ENCODE measurements at regions not wholly inside any gene's neighbourhood (a gene's known extent, or its start where the extent isn't known, plus 50 kb on each side); places are given as distances from the start of the nearest gene placed in this dataset.

DNA sequence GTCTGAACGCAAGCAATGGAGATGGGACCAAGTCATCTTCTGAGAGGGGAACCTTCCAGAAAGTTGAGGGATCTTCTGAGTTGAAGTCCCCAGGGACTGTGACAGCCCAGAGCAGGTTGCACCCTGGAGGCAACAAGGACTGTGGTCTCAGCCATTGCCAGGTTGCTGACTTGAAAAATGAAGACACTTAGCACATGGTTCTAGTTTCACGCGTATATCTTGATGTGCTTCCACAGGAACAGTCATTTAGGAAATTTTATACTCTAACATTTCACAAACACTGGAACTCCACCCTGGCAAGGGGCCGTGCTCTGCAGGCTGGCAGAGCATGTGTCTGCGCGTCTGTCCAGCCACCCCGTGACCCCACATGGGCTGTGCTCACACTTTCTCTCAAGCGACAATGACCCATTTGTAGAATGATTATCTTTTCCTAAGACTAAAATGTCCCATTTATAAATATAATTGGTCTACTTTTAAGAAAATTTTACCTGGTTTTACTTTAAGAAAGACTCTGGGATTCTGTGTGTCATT, 157.0 kb downstream of the ERMARD start:
- Mint-ChIP-seq H3K36me3 (ENCODE audit: low read depth) (no peaks in the 10 kb centered on the region), H3K9me3 (no peaks in the 10 kb centered on the region)

DNA sequence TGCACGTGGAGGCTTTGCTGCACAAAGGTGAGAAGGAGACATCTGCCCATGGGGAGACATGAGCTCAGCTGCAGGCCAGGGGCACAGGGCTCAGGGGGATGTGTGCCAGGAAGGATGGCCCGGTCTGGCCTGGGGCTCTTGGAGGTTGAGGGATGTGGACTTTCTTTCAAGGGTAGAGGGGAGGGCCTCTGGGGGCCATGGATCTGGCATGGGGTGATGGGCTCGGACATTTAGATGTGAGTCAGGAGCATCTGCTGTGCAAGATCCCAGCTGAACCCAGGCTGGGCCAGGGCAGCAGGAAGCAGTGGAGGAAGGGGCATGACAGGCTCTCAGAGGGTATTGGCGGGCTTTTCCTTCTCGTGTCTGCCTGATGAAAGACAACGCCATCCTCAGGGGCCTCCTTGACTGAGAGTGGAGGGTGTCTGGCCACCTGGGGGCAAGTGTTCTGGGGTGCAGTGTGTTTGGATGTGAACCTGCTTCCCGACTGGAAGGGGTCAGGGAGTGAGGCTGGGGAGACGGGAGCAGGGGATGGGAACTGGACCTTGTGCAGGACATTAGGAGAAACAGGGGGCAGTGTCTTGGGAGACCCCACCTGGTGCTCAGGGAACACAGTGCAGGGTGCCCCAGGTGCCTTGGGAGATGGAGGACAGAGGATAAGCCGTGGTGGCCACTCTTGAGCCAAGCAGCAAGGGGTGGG, 156.1 kb downstream of the ERMARD start:
- no peak overlapping the region for H3K27ac Mint-ChIP-seq
- peaks cover under 1% of the 10 kb centered on the region for H3K4me1 Mint-ChIP-seq (ENCODE audit: low read depth)
- peaks cover 6% of the 10 kb centered on the region for H3K27me3 Mint-ChIP-seq
- no peaks in the 10 kb centered on the region for H3K36me3 Mint-ChIP-seq (ENCODE audit: low read depth)
- H3K9me3 Mint-ChIP-seq, result no peaks in the 10 kb centered on the region
- no peak overlapping the region for H3K4me3 Mint-ChIP-seq

More for the DNA sequence above, 157.0 kb downstream of the ERMARD start:
- H3K27me3 Mint-ChIP-seq, result peaks cover 6% of the 10 kb centered on the region
- H3K4me1 Mint-ChIP-seq (ENCODE audit: low read depth), result peaks cover 8% of the 10 kb centered on the region
- no peak overlapping the region for H3K27ac Mint-ChIP-seq
- H3K4me3 Mint-ChIP-seq, result no peak overlapping the region

DNA sequence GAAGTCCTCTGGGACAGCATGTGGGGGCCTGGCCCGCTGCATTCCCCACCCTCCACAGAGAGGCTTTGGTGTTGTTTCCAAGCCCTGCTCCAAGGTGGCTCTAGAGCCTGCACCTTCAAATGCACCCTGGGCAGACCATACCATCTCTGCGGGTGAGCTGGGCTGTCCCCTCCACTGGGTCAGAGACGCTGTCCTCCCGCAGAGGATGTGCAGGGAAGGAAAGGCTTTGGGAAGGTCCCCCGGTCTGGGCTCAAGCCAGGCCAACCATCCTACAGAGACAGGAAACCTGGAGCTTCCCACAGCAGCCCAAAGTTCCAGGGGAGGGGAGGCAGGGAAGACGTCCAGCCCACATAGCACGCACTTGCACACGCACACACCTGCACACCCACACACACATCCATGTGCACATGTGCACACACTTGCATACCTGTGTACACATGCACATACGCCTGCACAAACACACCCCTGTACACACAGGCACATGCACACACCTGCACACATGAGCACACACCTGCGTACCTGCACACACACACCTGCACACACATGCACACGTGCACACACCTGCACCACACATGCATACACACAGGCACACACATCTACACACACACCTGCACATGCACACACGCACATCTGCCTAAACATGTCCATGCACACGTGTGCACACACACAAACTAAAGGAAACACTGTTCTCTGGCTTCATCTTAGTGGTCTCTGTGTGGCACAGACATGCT, 155.4 kb downstream of the ERMARD start:
- no peaks in the 10 kb centered on the region for H3K9me3 Mint-ChIP-seq
- H3K4me3 Mint-ChIP-seq, result no peak overlapping the region
- no peaks in the 10 kb centered on the region for H3K4me1 Mint-ChIP-seq (ENCODE audit: low read depth)
- H3K27me3 Mint-ChIP-seq, result peaks cover 6% of the 10 kb centered on the region
- H3K27ac Mint-ChIP-seq, result no peak overlapping the region
- no peaks in the 10 kb centered on the region for H3K36me3 Mint-ChIP-seq (ENCODE audit: low read depth)

DNA sequence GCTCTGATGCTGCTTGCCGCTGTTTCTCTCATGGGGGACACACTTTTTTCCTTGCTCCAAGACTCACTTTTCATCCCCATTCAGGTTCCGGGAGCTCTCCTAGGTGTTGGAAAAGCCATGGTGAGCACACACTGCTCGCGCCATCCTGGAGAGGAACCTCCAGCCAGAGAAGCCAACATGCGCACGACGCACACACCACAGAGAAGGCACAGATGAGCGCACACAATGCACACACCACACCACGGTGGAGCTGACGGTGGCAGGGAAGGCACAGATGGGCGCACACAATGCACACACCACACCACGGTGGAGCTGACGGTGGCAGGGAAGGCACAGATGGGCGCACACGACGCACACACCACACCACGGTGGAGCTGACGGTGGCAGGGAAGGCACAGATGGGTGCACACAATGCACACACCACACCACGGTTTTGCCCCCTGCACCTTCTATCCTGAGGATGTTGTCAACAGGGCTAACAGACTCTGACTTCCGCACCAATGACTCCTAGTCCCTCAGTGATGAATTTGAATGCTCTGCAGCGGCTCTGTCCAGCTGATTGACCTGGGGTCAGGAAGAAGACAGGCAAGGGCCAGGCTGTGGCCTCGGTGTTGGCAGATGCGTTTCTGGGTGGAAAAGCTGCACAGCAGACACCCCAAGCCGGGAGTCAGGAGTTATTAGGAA, 154.7 kb downstream of the ERMARD start:
- peaks cover 6% of the 10 kb centered on the region for H3K27me3 Mint-ChIP-seq
- H3K9me3 Mint-ChIP-seq, result no peaks in the 10 kb centered on the region
- H3K36me3 Mint-ChIP-seq (ENCODE audit: low read depth), result no peaks in the 10 kb centered on the region
- H3K4me3 Mint-ChIP-seq, result no peak overlapping the region
- H3K4me1 Mint-ChIP-seq (ENCODE audit: low read depth), result no peaks in the 10 kb centered on the region
- no peak overlapping the region for H3K27ac Mint-ChIP-seq

DNA sequence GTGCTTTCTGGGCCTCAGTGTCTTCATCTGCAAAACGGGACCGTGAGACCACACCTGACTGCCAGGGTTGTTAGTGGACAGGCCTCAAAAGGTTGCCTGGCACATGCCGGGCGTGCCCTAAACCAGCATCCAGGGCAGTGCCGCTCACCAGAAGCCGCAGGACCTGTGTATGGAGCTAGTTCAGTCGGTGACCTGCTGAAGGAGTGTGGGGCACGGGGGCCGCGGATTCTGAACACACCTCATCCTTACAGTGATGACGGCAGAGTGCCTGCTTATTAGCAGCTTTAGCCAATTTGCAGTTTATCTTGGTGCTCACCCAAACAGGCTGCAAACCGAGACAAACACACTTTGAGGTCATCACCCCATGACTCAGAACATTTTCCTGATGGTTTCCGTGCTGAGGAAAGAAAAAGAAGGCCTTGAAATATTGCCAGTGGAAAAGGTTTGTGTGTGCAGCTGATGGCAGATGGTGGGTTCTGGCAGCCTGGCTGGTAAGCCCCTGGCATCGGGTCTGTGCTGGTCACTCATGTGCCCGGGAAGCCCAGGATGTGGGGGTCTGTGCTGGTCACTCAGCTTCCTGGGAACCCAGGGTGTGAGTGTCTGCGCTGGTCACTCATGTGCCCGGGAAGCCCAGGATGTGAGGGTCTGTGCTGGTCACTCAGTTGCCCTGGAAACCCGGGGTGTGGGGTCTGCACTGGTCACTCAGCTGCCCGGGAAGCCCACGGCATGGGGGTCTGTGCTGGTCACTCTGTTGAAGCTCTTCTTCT, 153.8 kb downstream of the ERMARD start:
- H3K4me3 Mint-ChIP-seq, result no peak overlapping the region
- H3K36me3 Mint-ChIP-seq (ENCODE audit: low read depth), result no peaks in the 10 kb centered on the region
- peaks cover 6% of the 10 kb centered on the region for H3K27me3 Mint-ChIP-seq
- H3K9me3 Mint-ChIP-seq, result no peaks in the 10 kb centered on the region
- no peak overlapping the region for H3K27ac Mint-ChIP-seq
- H3K4me1 Mint-ChIP-seq (ENCODE audit: low read depth), result no peaks in the 10 kb centered on the region

DNA sequence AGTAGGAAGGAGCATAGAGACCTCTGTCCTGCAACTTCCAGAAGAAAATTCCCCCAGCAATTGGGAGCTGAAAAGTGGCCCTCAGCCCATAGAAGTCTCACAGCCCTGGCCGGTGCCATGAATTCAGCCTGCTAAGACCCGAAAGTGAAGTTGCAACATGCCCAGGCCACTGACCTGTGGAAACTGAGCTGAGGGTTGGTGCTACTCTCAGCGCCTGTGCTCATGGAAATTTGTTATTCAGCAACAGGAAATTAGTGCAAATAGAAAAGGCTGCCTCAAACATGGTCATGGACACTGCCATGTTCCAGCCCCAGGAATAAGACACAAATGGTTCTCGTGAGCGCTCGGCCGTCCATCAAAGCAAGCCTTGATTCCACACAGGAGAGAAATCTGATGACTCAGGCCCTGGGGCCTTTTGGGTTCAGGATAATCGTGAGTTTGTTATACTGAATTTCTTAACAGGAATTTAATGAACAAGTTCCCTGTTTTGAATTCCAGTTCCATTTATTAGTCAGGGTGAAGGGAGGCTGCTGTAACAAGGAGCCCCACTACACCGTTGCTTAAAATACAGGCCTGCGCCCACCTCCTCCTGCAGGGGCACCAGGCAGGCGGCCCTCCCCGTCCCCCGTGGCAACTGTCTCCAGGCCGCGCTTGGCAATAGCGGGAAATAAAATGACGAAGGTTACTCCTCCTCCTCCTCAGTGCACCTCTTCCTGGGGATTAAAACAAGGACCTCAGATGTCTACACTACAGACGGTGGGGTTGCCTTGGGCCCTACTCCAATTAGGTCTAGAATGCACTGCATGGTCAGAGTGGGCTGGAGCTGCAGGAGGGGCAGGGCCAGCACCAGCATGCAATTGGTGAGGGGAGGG, 152.9 kb downstream of the ERMARD start:
- no peaks in the 10 kb centered on the region for H3K36me3 Mint-ChIP-seq (ENCODE audit: low read depth)
- H3K4me1 Mint-ChIP-seq (ENCODE audit: low read depth), result no peaks in the 10 kb centered on the region
- H3K27me3 Mint-ChIP-seq, result peaks cover 3% of the 10 kb centered on the region
- no peaks in the 10 kb centered on the region for H3K9me3 Mint-ChIP-seq
- H3K4me3 Mint-ChIP-seq, result no peak overlapping the region
- H3K27ac Mint-ChIP-seq, result no peak overlapping the region

DNA sequence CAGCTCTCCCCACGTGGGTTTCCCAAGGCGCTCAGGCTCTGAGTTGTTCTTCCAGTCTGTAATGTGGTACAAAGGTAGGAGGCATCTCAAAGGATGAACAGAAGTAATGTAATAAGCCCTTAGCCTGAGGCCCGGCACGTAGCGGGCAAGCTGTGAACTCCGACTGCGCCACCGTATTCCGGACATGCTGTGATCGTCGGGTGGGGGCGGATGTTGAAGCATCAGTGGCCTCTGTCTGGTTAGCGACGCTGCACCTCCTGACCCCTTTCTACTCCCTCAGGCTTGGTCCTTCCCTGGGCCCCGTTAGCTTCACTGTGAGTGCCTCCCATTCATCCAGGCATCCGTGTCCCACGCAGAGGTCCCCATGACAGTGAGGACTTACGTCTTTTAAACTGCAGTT, 151.7 kb downstream of the ERMARD start:
- Mint-ChIP-seq H3K27ac (no peak overlapping the region), H3K4me1 (ENCODE audit: low read depth) (no peaks in the 10 kb centered on the region), H3K9me3 (no peaks in the 10 kb centered on the region), H3K4me3 (no peak overlapping the region), H3K36me3 (ENCODE audit: low read depth) (no peaks in the 10 kb centered on the region), H3K27me3 (peaks cover 7% of the 10 kb centered on the region)

DNA sequence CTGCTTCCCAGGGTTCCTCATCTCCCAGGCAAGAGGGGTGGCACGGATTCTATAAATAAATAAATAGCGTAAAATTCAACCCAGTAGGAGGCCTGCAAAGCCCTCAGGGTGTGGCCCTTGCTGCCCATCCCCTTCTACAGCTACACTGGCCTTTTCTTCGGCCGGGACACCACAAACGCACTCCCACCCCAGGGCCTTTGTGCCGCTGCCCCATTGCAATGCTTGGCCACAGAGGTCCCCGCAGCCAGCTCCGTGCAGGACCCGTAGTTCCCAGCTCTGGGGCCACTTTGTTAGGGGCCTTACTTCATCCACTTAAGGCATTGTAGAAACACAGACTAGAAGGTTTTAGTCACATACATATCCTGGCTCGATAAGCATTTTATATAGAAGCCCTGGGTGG, 151.2 kb downstream of the ERMARD start:
- no peaks in the 10 kb centered on the region for H3K36me3 Mint-ChIP-seq (ENCODE audit: low read depth)
- H3K27ac Mint-ChIP-seq, result no peak overlapping the region
- H3K4me1 Mint-ChIP-seq (ENCODE audit: low read depth), result no peaks in the 10 kb centered on the region
- H3K27me3 Mint-ChIP-seq, result peaks cover 7% of the 10 kb centered on the region
- H3K4me3 Mint-ChIP-seq, result no peak overlapping the region
- H3K9me3 Mint-ChIP-seq, result no peaks in the 10 kb centered on the region

DNA sequence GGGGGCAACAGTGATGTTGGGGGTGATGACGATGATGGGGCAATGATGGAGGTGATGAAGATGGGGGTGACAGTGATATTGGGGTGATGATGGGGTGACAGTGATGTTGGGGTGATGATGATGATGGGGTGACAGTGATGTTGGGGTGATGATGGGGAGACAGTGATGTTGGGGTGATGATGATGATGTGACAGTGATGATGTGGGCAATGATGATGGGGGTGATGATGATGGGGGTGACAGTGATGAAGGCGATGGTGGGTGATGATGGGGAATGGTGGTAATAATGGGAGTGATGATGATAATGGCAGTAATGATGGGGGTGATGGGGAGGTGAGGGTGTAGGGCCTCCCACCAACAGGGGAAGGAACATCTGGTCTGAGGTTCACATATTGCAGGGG, 150.6 kb downstream of the ERMARD start:
- H3K9me3 Mint-ChIP-seq, result no peaks in the 10 kb centered on the region
- H3K27ac Mint-ChIP-seq, result no peak overlapping the region
- no peaks in the 10 kb centered on the region for H3K4me1 Mint-ChIP-seq (ENCODE audit: low read depth)
- no peak overlapping the region for H3K4me3 Mint-ChIP-seq
- peaks cover 7% of the 10 kb centered on the region for H3K27me3 Mint-ChIP-seq
- H3K36me3 Mint-ChIP-seq (ENCODE audit: low read depth), result no peaks in the 10 kb centered on the region

DNA sequence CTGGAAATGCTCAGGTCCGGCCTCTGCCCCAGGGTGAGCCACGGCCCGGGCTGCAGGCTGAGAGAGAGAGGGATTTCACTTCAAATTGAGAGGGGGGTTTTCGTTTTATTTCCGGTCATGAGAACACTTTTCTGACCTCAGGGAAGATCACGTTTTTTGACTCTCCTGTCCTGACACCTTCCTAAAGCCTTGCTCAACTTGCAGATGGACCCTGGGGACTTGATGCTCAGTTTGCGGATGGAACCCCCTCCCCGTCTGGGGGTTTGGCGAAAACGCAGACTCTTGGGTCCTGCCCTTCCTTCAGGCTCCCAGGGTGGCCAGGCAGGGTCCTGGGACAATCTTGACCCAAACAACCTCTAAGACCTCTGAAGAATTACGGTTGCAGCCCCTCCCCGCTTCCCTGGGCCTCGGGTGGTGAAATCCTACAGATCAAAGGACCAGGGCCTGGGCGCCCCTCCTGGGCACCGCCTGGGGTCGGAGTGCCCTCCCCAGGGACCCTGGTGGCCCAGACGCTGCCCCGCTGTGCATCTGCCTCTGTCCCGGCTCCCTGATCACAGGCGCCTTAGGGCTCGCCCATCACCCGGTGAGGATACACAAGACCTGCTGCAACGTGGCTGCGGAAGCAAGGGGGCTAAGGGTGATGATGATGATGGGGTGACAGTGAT, 148.2 kb downstream of the ERMARD start:
- no peaks in the 10 kb centered on the region for H3K4me1 Mint-ChIP-seq (ENCODE audit: low read depth)
- H3K27me3 Mint-ChIP-seq, result peaks cover 4% of the 10 kb centered on the region
- no peak overlapping the region for H3K27ac Mint-ChIP-seq
- H3K9me3 Mint-ChIP-seq, result no peaks in the 10 kb centered on the region
- no peaks in the 10 kb centered on the region for H3K36me3 Mint-ChIP-seq (ENCODE audit: low read depth)
- no peak overlapping the region for H3K4me3 Mint-ChIP-seq

DNA sequence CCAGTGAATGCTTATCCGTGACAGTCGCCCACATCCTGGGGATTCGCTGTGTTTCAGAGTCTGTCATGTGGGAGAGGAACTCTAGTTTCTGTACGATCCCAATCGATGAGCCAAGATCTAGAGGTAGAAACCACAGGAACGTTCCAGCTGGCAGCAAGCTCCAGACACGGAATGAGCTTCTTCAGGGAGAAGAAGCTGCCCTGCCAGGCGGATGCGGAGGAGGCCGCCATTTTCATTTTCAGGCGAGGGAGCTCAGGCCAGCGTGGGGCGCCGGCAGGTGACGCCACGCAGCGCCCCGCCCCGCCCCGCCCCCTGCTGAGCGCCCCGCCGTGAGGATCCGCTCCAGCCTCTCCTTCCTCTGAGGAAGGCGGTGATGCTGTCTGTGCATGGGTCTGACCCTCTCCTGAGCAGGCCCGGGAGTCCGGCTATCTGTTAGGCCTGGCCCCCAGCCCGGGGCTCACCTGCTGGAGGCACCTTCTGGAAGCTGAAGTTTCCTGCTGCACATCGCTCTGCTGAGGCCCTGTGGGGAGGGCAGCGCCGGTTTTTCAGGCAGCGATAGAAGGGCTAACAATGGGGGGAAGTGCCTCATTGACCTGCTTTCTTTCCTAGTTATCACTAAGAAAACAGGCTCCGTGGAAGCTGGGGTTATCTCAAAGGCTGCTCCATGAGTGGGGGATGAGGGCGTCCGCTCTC, 147.5 kb downstream of the ERMARD start:
- no peaks in the 10 kb centered on the region for H3K4me1 Mint-ChIP-seq (ENCODE audit: low read depth)
- peaks cover 4% of the 10 kb centered on the region for H3K27me3 Mint-ChIP-seq
- no peak overlapping the region for H3K27ac Mint-ChIP-seq
- no peaks in the 10 kb centered on the region for H3K36me3 Mint-ChIP-seq (ENCODE audit: low read depth)
- no peak overlapping the region for H3K4me3 Mint-ChIP-seq
- no peaks in the 10 kb centered on the region for H3K9me3 Mint-ChIP-seq

DNA sequence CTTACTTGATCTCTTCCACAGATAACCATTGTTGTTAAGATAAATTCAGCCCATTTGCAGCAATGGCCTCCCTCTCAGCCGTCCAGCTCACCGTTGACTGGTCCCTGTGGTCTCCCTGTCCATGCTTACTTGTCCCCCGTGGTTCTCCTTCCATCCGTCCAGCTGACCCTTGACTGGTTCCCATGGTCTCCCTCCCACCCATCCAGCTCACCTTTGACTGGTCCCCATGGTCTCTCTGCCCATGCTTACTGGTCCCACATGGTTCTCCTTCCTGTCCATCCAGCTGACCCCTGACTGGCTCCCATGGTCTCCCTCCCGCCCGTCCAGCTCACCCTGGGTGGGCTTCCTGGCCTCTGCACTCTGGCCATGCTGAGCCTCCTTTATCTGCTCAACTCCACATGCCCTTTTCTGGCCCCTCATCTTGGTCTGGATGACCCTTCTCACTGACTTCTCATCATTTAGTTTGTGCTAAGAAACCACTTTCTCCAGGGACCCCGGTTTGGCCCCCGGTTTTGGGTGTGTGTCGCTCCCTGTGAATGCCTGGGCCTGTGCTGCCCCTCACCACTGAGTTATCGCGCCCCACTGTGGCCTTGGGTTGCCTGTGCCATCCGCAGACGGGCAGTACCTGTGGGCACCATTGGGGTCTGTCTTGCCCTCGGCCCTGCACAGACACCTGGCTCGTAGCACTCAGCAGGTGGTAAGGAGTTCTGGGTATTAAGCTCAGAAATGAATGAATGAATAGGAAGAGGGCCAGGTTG, 146.4 kb downstream of the ERMARD start:
- Mint-ChIP-seq H3K9me3 (peaks cover 3% of the 10 kb centered on the region), H3K27me3 (peaks cover 4% of the 10 kb centered on the region), H3K36me3 (ENCODE audit: low read depth) (no peaks in the 10 kb centered on the region), H3K27ac (no peak overlapping the region), H3K4me1 (ENCODE audit: low read depth) (no peaks in the 10 kb centered on the region), H3K4me3 (no peak overlapping the region)
